HG02943 (cell line): ENCODE measurements at regions not wholly inside any gene's neighbourhood (a gene's known extent, or its start where the extent isn't known, plus 50 kb on each side); places are given as distances from the start of the nearest gene placed in this dataset.
"Not testable (repeated sequence)": the region's sequence is repeated elsewhere in the genome, so short reads cannot be mapped to it uniquely, and the experiment has no call there.

ENCODE experiments used
- ATAC-seq: cut with Tn5 transposase; IDR thresholded peaks from one replicate; pipeline ENCODE4 v1.9.1; 2021; ENCODE audit warnings: mild to moderate bottlenecking, low read depth, moderate library complexity; ENCODE audit not compliant: unreplicated experiment

DNA sequence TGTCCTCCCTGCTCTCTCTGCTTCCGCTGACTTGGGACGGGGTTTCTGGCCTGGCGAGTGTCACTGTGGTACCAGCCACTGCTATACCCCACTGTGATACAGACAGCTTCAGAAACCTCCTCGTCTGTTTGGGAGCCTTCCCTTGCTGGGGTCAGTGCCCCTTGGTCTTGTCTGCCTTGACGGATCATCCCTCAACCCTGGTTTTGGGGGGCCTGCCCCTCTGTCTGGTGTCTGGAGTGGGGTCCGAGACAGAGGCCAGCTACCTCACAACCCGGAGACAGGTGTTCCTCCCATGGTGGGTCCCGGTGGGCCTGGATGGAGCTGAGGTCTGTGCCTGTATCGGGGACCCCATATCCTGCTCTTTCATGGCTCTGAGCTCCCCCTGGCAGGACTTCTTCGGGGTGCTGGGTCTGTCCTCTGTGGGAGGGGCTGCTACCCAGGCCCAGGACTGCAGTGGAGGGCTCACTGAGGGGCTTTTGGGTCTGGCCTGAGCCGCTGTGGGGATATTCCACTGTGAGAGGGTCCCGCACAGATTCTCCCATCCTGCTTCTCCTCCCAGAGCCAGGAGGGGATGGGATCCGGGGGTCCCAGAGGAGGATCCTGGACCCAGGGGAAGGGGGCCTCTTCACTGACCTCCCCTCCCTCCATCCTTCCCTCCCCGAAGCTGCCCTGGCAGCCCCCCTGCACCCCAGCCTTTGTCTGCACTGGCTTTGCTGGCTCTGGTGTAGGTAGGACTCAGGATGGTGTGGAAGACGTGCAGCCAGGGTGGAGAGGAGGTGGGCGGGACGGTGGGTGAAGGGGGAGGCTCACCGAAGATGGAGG lies 365.5 kb downstream of the TMEM121 start:
- no peak for ATAC-seq

DNA sequence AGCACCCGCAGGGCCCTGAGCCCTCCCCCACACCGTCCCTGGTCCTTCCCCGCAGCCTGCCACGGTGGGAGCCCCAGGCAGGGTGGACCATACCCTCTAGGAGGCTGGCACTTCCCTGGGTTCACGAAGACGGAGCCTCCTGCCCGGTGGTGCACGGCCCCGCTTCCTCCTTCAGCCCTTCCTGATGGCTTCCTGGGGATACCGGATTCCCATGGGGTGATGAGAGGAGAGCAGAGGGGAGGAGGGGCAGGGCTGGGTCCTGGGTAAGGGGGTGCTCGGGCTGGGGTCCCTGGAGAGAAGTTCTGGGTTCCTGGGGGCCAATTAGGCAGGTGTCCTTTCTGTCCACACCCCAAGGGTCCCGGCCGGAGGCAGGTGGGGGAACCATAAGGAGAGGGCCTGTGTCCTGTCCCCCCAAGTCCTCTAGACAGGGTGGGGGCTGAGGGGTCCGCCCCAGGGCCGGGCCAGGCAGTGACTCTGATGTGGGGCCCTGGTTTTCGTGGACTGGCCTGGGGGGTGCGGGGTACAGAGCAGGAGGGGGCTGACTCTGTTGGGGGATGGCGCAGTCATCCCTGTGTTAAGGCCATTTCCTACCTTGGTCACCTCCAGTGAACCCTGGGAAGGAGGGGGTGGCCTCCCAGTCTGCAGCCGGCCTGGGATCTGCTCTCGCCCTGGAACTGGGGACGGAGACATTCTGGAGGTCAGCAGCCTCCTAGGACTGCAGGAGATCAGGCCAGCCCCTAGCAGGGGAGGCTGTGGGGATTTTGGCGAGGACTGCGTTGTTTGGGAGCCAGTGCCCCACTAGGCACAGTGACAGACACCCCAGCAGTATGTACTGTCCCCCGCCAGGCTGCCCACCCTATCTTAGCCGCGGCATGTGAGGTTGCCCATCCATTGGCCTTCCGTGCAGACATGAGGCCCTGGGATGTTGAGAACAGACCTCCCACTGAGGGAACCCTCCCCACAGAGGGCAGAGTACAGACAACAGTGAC lies 366.4 kb downstream of the TMEM121 start:
- not testable (repeated sequence) for ATAC-seq

DNA sequence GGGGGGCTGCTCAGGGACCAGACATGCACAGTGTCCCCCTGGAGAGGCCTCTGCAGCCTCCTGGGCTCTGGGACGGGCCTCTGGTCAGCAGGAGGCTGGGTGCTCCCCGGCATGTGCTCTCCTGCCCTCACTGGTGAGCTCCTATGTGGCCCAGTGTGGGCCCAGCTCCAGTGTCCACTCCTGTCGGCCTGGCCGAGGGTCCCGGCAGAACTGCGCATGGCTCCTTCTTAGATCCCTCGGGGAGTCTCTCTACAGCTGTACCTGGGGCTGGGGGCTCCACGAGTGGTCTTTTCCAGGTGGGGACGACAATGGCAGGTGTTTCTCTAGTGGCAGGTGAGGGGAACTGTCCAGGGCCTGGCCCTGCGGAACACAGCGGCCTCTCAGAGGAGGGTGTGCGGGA lies 367.3 kb downstream of the TMEM121 start:
- not testable (repeated sequence) for ATAC-seq

- ATAC-seq: no peak
Observed at GRCh38 chr14:105894125-105894977, 368.0 kb downstream of the TMEM121 start.

DNA sequence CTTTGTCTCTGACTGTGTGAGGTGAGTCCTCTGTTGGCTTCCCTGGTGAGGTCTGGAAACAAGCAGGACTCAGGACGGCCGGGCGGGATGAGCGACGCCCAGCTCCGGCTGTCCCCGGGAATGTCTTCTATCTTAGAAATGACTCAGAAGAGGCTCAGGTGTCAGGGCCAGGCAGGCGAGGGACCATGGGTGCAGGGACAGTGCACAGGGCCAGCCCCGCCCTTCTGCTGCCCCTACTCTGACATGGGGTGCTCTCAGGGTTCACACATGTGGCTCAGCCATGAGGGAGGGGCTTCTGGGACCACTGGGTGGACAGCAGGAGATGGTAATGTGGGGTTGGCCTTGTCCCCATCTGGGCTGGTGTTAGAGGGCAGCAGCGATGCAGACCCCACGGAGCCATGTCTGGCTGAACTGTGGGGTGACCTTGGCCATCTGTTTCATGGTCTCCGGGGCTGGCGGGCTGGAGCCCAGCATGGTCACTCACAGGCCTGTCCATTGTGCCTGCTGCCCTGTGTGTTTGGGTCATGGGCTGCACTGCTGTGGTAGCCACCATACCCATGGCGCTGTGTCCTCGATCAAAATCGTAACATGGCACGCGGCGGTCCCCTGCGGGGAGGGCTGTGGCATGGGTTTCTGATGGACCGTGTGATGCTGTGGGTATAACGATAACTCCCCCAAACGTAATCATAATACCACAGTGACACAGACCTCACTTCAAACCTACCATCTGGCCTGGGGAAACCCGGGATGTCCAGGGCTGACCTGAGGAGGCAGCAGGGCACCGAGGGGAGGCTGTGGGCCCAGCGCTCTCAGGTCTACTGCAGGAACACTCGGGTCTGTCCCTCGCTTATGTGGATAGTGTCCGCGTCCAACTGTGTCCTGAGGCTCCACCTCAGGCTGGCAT lies 368.8 kb downstream of the TMEM121 start:
- ATAC-seq: no peak

- not testable (repeated sequence) for ATAC-seq
Observed at GRCh38 chr14:105896206-105896605, 369.8 kb downstream of the TMEM121 start.

DNA sequence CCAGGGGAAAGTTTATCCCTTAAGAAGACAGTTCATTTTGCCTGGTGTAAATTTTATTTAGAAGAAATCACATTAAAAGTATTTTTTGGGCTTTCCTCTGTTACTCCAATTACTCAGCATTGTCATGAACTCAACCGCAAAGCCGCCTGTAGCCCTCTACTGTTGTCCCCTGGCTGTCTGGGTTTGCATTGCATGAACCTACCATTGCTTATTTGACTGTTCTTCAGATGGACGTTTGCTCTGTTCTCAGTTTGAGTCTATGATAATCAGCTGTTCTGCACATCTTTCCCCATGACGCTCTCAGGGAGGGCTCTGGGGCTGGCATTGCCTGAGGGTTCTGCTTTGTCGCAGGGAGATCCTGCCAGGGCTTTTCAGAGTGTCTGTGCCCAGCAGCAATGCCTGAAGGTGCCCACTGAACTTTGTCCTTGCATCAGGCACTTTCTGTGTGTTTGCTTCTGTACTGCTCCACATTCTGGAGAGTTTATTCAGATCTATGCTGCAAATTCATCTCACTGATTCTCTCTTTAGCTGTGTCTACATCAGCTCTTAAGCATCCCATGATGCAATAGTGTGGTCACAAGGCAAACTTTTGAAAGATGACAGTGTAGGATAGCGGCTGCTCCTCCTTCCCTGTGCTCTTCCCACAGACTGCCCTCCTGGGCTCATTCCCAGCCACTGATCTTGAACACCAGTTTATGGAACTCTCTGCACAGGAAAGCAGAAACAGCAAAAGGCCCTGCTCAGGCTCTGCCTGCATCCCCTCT lies 370.8 kb downstream of the TMEM121 start:
- ATAC-seq: not testable (repeated sequence)

DNA sequence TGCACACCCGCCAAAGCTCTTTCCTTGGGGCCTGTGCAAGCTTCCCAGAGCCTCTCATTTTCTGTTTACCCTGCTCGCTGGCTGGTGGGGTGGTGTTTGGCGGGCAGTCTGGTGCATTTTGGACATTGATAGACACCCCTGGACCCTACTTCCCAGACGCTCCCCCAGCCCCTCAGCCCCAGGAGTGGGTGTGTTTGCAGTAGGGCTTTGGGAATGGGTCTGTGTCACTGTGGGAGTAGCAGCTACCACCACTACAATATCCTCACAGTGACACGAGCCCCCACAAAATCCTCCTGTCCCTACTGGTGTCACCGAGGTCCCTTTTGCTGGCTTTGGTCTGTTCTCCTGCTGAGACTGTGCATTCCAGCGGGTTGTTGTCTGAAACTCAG lies 371.3 kb downstream of the TMEM121 start:
- ATAC-seq: no peak

DNA sequence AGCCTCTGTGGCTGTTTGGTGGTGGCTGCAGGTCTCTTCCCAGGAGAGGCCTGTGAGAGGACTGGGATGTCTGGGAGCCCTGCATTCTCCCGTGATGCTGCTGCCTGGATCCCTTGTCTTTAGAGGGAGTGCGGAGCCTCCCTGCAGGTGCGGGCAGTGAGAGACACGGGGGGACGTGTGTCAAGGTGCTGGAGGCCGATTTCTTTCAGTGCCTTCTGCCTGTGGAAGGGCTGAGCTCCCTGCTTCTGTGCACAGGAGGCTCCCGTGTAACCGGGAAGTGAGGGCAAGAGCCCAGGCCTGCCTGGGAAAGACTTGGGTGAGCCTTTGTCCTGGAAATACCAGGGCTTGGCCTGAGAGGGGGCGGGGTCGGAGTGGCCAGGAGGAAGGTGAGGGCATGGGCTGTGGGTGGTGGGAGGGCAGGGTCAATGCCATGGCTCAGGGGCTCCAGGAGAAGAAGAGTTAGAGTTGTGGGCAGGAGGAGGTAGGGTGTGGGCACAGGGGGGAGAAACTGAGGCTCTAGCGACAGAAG lies 372.2 kb downstream of the TMEM121 start:
- no peak for ATAC-seq

GRCh38 chr14:105899071-105899641 lies 372.8 kb downstream of the TMEM121 start:
- ATAC-seq: no peak

- no peak for ATAC-seq
Observed at GRCh38 chr14:105899657-105900397, 373.4 kb downstream of the TMEM121 start.

DNA sequence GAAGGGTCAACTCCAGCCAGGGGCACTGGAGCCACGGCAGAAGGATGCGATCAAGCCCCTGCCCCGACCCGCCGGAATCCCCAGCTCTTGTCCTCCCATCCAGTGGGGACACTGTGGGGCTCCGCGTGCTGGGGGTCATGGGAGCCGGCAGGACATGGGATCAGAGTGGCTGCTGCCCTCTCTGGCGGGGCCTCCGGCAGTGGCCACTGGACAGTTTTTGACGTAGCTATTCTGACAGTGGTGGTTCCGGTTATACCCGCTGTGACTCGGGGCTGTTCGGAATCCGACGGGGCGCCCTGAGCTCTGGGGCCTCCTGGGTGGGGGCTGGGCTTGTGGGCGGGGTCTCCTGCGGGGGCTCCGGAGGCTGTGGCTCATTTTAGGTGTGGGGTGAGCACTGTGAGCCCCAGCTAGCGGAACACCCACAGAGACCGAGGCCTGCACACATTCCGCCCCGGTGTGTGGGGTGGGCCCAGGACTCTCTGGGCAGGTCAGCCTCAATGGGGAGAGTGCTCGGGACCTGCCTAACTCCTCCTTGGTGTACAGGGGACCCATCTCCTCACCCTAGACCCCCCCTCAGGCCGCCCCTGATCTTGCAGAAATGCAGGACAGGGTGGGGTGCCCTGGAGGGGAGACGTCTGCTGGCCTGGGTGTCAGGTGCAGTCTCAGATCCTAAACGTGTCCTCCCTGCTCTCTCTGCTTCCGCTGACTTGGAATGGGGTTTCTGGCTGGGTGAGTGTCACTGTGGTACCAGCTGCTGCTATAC lies 374.2 kb downstream of the TMEM121 start:
- ATAC-seq: no peak

GRCh38 chr14:105901226-105901625 lies 374.8 kb downstream of the TMEM121 start:
- no peak for ATAC-seq

DNA sequence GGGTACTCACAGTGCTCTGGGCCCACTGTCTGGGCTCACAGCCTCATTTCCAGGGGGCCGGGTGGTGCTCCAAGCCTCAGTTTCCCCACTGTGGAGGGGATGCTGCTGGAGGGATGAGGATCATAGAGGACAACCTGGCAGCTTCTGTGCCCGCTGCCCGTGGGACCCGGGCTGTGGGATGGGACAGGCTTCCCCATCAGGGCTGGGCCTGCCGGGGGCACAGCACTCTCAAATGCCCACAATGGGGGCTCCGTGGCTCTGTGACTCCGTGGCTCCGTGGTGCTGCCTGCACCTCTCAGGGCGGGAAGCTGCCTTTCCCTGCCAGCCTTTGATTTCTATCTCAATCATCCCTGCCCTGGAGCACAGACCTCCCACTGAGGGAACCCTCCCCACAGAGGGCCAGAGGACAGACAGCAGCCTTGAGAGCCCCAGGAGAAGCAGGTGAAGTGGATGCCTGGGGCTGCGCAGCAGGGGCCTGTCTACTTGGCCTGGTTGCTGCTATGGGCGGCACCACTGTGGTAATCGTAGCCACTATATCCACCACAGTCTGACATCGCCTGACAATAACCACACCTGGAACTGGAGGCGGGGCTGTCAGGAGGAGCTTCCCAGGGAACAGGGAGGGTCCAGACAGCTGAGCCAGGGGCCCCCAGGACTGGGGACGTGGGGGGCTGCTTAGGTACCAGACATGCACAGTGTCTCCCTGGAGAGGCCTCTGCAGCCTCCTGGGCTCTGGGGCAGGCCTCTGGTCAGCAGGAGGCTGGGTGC lies 375.9 kb downstream of the TMEM121 start:
- ATAC-seq: no peak

DNA sequence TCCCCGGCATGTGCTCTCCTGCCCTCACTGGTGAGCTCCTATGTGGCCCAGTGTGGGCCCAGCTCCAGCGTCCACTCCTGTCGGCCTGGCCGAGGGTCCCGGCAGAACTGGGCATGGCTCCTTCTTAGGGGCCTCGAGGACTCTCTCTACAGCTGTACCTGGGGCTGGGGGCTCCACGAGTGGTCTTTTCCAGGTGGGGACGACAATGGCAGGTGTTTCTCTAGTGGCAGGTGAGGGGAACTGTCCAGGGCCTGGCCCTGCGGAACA lies 376.4 kb downstream of the TMEM121 start:
- not testable (repeated sequence) for ATAC-seq

DNA sequence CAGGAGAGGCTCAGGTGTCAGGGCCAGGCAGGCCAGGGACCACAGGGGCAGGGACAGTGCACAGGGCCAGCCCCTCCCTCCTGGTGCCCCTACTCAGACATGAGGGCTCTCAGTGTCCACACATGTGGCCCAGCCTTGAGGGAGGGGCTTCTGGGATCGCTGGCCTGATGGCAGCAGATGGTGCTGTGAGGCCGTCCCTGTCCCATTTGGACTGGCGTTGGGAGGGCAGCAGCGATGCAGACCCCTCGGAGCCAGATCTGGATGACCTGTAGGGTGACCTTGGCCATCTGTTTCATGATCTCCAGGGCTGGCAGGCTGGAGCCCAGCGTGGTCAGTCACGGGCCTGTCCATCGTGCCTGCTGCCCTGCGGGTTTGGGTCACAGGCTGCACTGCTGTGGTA lies 377.6 kb downstream of the TMEM121 start:
- no peak for ATAC-seq
